ENCODE measurements at regions not wholly inside any gene's neighbourhood (a gene's known extent, or its start where the extent isn't known, plus 50 kb on each side); places are given as distances from the start of the nearest gene placed in this dataset.

DNA sequence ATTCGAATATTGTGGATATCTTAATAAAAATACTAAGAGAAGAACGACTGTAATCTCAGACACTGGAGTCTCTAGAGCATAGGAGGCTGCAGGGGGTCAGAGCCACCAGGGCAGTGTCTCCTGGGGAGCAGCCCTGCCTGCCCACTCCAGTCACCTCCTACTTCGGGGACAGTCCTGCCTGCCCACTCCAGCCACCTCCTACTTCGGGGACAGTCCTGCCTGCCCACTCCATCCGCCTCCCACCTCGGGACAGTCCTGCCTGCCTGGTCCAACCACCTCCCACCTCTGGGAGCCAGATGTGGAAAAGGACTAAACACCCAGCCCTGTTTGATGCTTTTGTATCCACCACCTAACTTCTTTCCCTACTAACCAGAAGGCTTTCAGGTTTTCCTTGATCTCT, 350.1 kb upstream of the SMIM21 start:
- Histone ChIP-seq H3K4me3 (replicated peaks; ENCODE audit: insufficient read depth, low read length) (no peak overlapping the region), H3K27ac (replicated peaks) (no peak overlapping the region), H3K27me3 (ENCODE audit: insufficient read depth, poor library complexity, severe bottlenecking) (no peaks in the 10 kb centered on the region)
- TF ChIP-seq CTCF (IDR thresholded peaks at IDR 0.05; ENCODE audit: insufficient read depth, low read length): no peak
- TF ChIP-seq POLR2AphosphoS5 (IDR thresholded peaks at IDR 0.05; ENCODE audit: low read depth): no peak
- no peak for TF ChIP-seq SPI1 (IDR thresholded peaks at IDR 0.05; ENCODE audit: borderline replicate concordance, low read depth)
- TF ChIP-seq GABPA (IDR thresholded peaks at IDR 0.05; ENCODE audit: low read depth): no peak
- TF ChIP-seq, protein P1, sequence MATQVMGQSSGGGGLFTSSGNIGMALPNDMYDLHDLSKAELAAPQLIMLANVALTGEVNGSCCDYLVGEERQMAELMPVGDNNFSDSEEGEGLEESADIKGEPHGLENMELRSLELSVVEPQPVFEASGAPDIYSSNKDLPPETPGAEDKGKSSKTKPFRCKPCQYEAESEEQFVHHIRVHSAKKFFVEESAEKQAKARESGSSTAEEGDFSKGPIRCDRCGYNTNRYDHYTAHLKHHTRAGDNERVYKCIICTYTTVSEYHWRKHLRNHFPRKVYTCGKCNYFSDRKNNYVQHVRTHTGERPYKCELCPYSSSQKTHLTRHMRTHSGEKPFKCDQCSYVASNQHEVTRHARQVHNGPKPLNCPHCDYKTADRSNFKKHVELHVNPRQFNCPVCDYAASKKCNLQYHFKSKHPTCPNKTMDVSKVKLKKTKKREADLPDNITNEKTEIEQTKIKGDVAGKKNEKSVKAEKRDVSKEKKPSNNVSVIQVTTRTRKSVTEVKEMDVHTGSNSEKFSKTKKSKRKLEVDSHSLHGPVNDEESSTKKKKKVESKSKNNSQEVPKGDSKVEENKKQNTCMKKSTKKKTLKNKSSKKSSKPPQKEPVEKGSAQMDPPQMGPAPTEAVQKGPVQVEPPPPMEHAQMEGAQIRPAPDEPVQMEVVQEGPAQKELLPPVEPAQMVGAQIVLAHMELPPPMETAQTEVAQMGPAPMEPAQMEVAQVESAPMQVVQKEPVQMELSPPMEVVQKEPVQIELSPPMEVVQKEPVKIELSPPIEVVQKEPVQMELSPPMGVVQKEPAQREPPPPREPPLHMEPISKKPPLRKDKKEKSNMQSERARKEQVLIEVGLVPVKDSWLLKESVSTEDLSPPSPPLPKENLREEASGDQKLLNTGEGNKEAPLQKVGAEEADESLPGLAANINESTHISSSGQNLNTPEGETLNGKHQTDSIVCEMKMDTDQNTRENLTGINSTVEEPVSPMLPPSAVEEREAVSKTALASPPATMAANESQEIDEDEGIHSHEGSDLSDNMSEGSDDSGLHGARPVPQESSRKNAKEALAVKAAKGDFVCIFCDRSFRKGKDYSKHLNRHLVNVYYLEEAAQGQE (IDR thresholded peaks at IDR 0.05; ENCODE audit: insufficient replicate concordance, low read depth): no peak
- DNase-seq (ENCODE audit: low read depth in 1 of 2, low spot score in 1 of 2): no peak

GRCh38 chr18:75775121-75775520, 347.6 kb upstream of the SMIM21 start:
- H3K27me3 ChIP-seq (ENCODE audit: insufficient read depth, poor library complexity, severe bottlenecking): no peaks in the 10 kb centered on the region
- no peak overlapping the region for H3K4me3 ChIP-seq (replicated peaks; ENCODE audit: insufficient read depth, low read length)
- no peak for TF ChIP-seq CTCF (IDR thresholded peaks at IDR 0.05; ENCODE audit: insufficient read depth, low read length)
- no peak for TF ChIP-seq GABPA (IDR thresholded peaks at IDR 0.05; ENCODE audit: low read depth)
- no peak for TF ChIP-seq POLR2AphosphoS5 (IDR thresholded peaks at IDR 0.05; ENCODE audit: low read depth)
- TF ChIP-seq, protein P1 (IDR thresholded peaks at IDR 0.05; ENCODE audit: insufficient replicate concordance, low read depth): no peak
- TF ChIP-seq SPI1 (IDR thresholded peaks at IDR 0.05; ENCODE audit: borderline replicate concordance, low read depth): no peak
- H3K27ac ChIP-seq (replicated peaks): no peak overlapping the region
- DNase-seq (ENCODE audit: low read depth in 1 of 2, low spot score in 1 of 2): no peak

GRCh38 chr18:75773618-75774017, 346.1 kb upstream of the SMIM21 start:
- DNase-seq (ENCODE audit: low read depth in 1 of 2, low spot score in 1 of 2): no peak
- no peak overlapping the region for H3K4me3 ChIP-seq (replicated peaks; ENCODE audit: insufficient read depth, low read length)
- H3K27me3 ChIP-seq (ENCODE audit: insufficient read depth, poor library complexity, severe bottlenecking): no peaks in the 10 kb centered on the region

More at GRCh38 chr18:75773618-75774017, 346.1 kb upstream of the SMIM21 start:
- no peak overlapping the region for H3K27ac ChIP-seq (replicated peaks)
- TF ChIP-seq, protein P1 (IDR thresholded peaks at IDR 0.05; ENCODE audit: insufficient replicate concordance, low read depth): no peak
- no peak for TF ChIP-seq POLR2AphosphoS5 (IDR thresholded peaks at IDR 0.05; ENCODE audit: low read depth)
- no peak for TF ChIP-seq GABPA (IDR thresholded peaks at IDR 0.05; ENCODE audit: low read depth)
- TF ChIP-seq CTCF (IDR thresholded peaks at IDR 0.05; ENCODE audit: insufficient read depth, low read length): no peak
- TF ChIP-seq SPI1 (IDR thresholded peaks at IDR 0.05; ENCODE audit: borderline replicate concordance, low read depth): no peak

Measured in HL-60 (cell line).